ENCODE measurements at regions not wholly inside any gene's neighbourhood (a gene's known extent, or its start where the extent isn't known, plus 50 kb on each side); places are given as distances from the start of the nearest gene placed in this dataset.
"Not testable (repeated sequence)": the region's sequence is repeated elsewhere in the genome, so short reads cannot be mapped to it uniquely, and the experiment has no call there.

GRCh38 chr3:154852998-154853397 lies 227.1 kb upstream of the MME start:
- not testable (repeated sequence) for TF ChIP-seq CTCF (conservative IDR thresholded peaks at IDR 0.05; ENCODE audit: low read length); EZH2phosphoT487 (IDR thresholded peaks at IDR 0.05; ENCODE audit: borderline replicate concordance)
